ENCODE measurements at regions not wholly inside any gene's neighbourhood (a gene's known extent, or its start where the extent isn't known, plus 50 kb on each side); places are given as distances from the start of the nearest gene placed in this dataset.
A peak's percentile ranks its signal among the peaks of the same experiment; 100 is the strongest.

GRCh38 chr6:140561701-140562100 lies 1187.3 kb upstream of the CITED2 start:
- no peak overlapping the region for H3K4me3 ChIP-seq (ENCODE audit: low read depth, low read length)
- TF ChIP-seq, protein P1, sequence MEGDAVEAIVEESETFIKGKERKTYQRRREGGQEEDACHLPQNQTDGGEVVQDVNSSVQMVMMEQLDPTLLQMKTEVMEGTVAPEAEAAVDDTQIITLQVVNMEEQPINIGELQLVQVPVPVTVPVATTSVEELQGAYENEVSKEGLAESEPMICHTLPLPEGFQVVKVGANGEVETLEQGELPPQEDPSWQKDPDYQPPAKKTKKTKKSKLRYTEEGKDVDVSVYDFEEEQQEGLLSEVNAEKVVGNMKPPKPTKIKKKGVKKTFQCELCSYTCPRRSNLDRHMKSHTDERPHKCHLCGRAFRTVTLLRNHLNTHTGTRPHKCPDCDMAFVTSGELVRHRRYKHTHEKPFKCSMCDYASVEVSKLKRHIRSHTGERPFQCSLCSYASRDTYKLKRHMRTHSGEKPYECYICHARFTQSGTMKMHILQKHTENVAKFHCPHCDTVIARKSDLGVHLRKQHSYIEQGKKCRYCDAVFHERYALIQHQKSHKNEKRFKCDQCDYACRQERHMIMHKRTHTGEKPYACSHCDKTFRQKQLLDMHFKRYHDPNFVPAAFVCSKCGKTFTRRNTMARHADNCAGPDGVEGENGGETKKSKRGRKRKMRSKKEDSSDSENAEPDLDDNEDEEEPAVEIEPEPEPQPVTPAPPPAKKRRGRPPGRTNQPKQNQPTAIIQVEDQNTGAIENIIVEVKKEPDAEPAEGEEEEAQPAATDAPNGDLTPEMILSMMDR (IDR thresholded peaks at IDR 0.05; ENCODE audit: insufficient read depth, low read length): no peak
- DNase-seq (ENCODE audit: low read depth): no peak

- H3K4me3 ChIP-seq (ENCODE audit: low read depth, low read length): no peak overlapping the region
- DNase-seq (ENCODE audit: low read depth): no peak
- TF ChIP-seq, protein P1 (IDR thresholded peaks at IDR 0.05; ENCODE audit: insufficient read depth, low read length): no peak
Observed at GRCh38 chr6:140560671-140561070, 1186.2 kb upstream of the CITED2 start.

DNA sequence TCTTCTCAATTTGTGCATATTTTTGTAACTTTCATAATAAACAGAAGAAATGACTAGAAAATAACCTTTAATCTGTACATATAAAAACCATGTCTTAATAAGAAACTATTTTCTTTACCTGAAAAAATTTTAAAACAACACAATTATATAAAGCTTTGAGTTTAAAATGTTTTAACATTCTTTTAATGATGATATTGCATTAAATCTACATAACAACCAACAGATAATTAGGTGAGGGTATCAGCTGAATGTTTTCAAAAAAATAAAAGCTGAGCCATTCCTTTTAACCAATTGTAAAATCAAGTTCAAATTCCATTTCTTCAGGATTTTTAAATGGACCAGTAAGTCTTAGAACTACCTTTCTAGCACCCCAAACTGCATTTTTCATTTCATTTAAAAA lies 1185.0 kb upstream of the CITED2 start:
- H3K4me3 ChIP-seq (ENCODE audit: low read depth, low read length): no peak overlapping the region
- TF ChIP-seq, protein P1 (IDR thresholded peaks at IDR 0.05; ENCODE audit: insufficient read depth, low read length): no peak
- DNase-seq (ENCODE audit: low read depth): no peak

DNA sequence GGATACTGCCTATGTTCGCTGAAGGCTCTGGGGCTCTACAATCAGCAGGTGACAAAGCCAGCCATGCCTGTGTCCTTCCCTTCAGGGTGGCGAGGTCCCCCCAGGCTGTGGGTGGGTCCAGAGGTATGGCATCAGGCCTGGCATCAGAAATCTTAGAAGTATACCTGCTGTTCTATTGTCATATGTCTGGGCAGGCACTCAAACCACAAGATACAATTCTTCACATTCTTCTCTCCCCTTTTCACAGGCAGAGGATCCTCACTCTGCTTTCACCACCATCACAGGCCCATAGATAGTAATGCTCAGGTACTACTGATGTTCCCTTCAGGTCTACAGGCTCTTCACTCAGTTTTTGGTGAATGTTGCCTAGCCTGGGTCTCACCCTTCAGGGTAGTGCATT lies 1180.0 kb upstream of the CITED2 start:
- TF ChIP-seq, protein P1 (IDR thresholded peaks at IDR 0.05; ENCODE audit: insufficient read depth, low read length): no peak
- no peak overlapping the region for H3K4me3 ChIP-seq (ENCODE audit: low read depth, low read length)
- no peak for DNase-seq (ENCODE audit: low read depth)

- TF ChIP-seq, protein P1 (IDR thresholded peaks at IDR 0.05; ENCODE audit: insufficient read depth, low read length): no peak
- no peak overlapping the region for H3K4me3 ChIP-seq (ENCODE audit: low read depth, low read length)
- peak; percentile 85 for DNase-seq (ENCODE audit: low read depth)
Observed at GRCh38 chr6:140548366-140548765, 1173.9 kb upstream of the CITED2 start.

DNA sequence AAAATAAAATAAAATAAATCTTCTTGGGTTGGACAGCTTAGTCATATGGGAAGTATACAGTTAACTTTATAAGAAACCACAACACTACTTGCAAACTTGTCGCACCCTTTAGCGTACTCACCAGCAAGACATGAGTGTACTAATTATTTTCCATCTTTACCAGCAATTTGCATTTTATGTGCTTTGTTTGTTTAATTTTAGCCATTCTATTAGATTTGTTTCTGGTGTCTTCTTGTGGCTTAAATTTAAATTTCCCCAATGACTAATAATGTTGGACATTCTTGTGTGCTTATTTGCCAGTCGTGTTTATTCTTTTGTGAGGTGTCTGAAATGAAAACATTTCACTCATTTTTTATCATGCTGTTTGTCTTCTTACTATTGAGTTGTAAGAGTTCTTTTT lies 1172.2 kb upstream of the CITED2 start:
- no peak overlapping the region for H3K4me3 ChIP-seq (ENCODE audit: low read depth, low read length)
- TF ChIP-seq, protein P1 (IDR thresholded peaks at IDR 0.05; ENCODE audit: insufficient read depth, low read length): no peak
- DNase-seq (ENCODE audit: low read depth): no peak

GRCh38 chr6:140544431-140544830 lies 1170.0 kb upstream of the CITED2 start:
- DNase-seq (ENCODE audit: low read depth): no peak
- TF ChIP-seq, protein P1 (IDR thresholded peaks at IDR 0.05; ENCODE audit: insufficient read depth, low read length): no peak
- H3K4me3 ChIP-seq (ENCODE audit: low read depth, low read length): no peak overlapping the region
